ENCODE measurements at regions not wholly inside any gene's neighbourhood (a gene's known extent, or its start where the extent isn't known, plus 50 kb on each side); places are given as distances from the start of the nearest gene placed in this dataset.

DNA sequence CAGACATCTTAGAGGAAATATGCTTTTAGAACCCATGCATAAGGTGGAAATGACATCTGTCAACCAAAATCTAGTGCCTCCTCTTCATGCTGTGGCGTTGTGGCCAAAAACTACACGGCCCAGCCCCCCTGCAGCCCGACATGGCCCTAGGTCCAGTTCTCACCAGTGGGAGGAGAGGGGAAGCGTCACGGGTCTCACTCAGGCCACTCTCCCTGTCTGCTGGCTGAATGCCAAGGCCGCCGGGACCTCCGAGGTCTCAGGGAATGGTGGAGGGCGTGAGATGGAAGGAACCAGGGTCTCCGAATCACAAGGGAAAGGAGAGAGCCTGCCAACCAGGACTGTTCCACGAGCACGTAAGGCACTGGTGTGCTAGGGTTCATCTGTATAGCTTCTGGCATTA is 361.0 kb downstream of the ANAPC1 start:
- H2AK5ac ChIP-seq (ENCODE audit: low read depth, low read length) = peak overlapping the region; percentile 93

More for the DNA sequence above, 361.0 kb downstream of the ANAPC1 start:
- H3K4me2 ChIP-seq (ENCODE audit: low read depth, low read length) = no peak overlapping the region; the same call in 1 of the 2 replicates
- in situ Hi-C loops (cut with MboI; ENCODE audit: low sequenced_read_pairs) (no loop called here), dilution Hi-C loops (cut with HindIII; ENCODE audit: low sequenced_read_pairs, unreplicated experiment) (no loop called here), intact Hi-C loops (cut with micrococcal nuclease) (no loop called here)
- peak overlapping the region; percentile 78 for H3K4ac ChIP-seq (ENCODE audit: low read depth, low read length)
- no peak overlapping the region for H3K4me3 ChIP-seq (ENCODE audit: insufficient read depth, low read depth, low read length)
- H3K9me3 ChIP-seq (ENCODE audit: control insufficient read depth, insufficient read depth, low read length) = no peaks in the 10 kb centered on the region
- peak overlapping the region; percentile 42; the same call in 1 of the 2 replicates for H3K27ac ChIP-seq (ENCODE audit: insufficient read depth, low read length)
- no peaks in the 10 kb centered on the region; the same call in 1 of the 2 replicates for H4K20me1 ChIP-seq (ENCODE audit: insufficient read depth, low read length)
- CTCF ChIA-PET = no interaction called here
- peak overlapping the region; percentile 91; the same call in 2 of the 3 replicates for H2BK15ac ChIP-seq (ENCODE audit: low read depth, low read length)
- BruUV-seq (replicated peaks) = no TSS peak
- ATAC-seq (ENCODE audit: low read depth) = no peak
- H3K36me3 ChIP-seq (ENCODE audit: control insufficient read depth, insufficient read depth, low read length) = no peaks in the 10 kb centered on the region
- peak overlapping the region; percentile 62 for H2BK120ac ChIP-seq (ENCODE audit: low read depth, low read length)
- peaks cover 0 to 6% of the 10 kb centered on the region in 2 experiments; a peak in 1 of 4 replicates for H3K79me1 ChIP-seq (ENCODE audit: low read depth in 1 of 2, low read length in 2 of 2)
- H3K27me3 ChIP-seq (ENCODE audit: control insufficient read depth, insufficient read depth, low read length) = no peaks in the 10 kb centered on the region; the same call in 1 of the 2 replicates
- peak overlapping the region; percentile 86 for H4K91ac ChIP-seq (ENCODE audit: insufficient read depth, low read depth, low read length)
- no peak overlapping the region for H2AK9ac ChIP-seq (replicated peaks; ENCODE audit: low read depth, low read length, poor library complexity)
- peak overlapping the region; percentile 84 for H2BK20ac ChIP-seq (ENCODE audit: low read depth, low read length)
- peak overlapping the region; percentile 6 for H2BK5ac ChIP-seq (ENCODE audit: low read depth, low read length, poor library complexity, severe bottlenecking)
- peak overlapping the region; percentile 95 for H4K5ac ChIP-seq (ENCODE audit: low read depth, low read length)
- WGBS, 2 experiments (ENCODE audit: extremely low coverage in 2 of 2, insufficient read length in 1 of 2) = no CpG with 5 or more reads among the region's 12 CpGs
- H3K23ac ChIP-seq (ENCODE audit: low read depth, low read length) = peak overlapping the region; percentile 24; the same call in 1 of the 2 replicates
- H3K18ac ChIP-seq (ENCODE audit: low read depth, low read length) = peak overlapping the region; percentile 95
- TF ChIP-seq, protein P1, sequence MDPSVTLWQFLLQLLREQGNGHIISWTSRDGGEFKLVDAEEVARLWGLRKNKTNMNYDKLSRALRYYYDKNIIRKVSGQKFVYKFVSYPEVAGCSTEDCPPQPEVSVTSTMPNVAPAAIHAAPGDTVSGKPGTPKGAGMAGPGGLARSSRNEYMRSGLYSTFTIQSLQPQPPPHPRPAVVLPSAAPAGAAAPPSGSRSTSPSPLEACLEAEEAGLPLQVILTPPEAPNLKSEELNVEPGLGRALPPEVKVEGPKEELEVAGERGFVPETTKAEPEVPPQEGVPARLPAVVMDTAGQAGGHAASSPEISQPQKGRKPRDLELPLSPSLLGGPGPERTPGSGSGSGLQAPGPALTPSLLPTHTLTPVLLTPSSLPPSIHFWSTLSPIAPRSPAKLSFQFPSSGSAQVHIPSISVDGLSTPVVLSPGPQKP (IDR thresholded peaks at IDR 0.05; ENCODE audit: borderline replicate concordance, low read depth, low read length) = no peak
- no peak for TF ChIP-seq CHD1 (IDR thresholded peaks at IDR 0.05; ENCODE audit: low read depth, low read length)
- no peak for TF ChIP-seq RCOR1 (IDR thresholded peaks at IDR 0.05; ENCODE audit: insufficient replicate concordance, low read length)
- TF ChIP-seq, protein P2, sequence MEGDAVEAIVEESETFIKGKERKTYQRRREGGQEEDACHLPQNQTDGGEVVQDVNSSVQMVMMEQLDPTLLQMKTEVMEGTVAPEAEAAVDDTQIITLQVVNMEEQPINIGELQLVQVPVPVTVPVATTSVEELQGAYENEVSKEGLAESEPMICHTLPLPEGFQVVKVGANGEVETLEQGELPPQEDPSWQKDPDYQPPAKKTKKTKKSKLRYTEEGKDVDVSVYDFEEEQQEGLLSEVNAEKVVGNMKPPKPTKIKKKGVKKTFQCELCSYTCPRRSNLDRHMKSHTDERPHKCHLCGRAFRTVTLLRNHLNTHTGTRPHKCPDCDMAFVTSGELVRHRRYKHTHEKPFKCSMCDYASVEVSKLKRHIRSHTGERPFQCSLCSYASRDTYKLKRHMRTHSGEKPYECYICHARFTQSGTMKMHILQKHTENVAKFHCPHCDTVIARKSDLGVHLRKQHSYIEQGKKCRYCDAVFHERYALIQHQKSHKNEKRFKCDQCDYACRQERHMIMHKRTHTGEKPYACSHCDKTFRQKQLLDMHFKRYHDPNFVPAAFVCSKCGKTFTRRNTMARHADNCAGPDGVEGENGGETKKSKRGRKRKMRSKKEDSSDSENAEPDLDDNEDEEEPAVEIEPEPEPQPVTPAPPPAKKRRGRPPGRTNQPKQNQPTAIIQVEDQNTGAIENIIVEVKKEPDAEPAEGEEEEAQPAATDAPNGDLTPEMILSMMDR (conservative IDR thresholded peaks at IDR 0.05; ENCODE audit: low read depth, low read length) = no peak
- no peak for TF ChIP-seq RFX5 (IDR thresholded peaks at IDR 0.05; ENCODE audit: low read depth, low read length)
- TF ChIP-seq SMC3 (IDR thresholded peaks at IDR 0.05; ENCODE audit: low read depth, low read length) = no peak
- no peak for TF ChIP-seq BHLHE40 (IDR thresholded peaks at IDR 0.05; ENCODE audit: low read depth, low read length)
- no peak for TF ChIP-seq NFE2L2 (IDR thresholded peaks at IDR 0.05; ENCODE audit: low read depth, low read length)
- TF ChIP-seq MAFK (IDR thresholded peaks at IDR 0.05; ENCODE audit: low read depth, low read length) = no peak
- no peak for TF ChIP-seq FOS (IDR thresholded peaks at IDR 0.05; ENCODE audit: low read depth, low read length)
- TF ChIP-seq, protein P3, sequence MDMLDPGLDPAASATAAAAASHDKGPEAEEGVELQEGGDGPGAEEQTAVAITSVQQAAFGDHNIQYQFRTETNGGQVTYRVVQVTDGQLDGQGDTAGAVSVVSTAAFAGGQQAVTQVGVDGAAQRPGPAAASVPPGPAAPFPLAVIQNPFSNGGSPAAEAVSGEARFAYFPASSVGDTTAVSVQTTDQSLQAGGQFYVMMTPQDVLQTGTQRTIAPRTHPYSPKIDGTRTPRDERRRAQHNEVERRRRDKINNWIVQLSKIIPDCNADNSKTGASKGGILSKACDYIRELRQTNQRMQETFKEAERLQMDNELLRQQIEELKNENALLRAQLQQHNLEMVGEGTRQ (IDR thresholded peaks at IDR 0.05; ENCODE audit: low read depth, low read length) = no peak
- no peak for TF ChIP-seq CEBPB (IDR thresholded peaks at IDR 0.05; ENCODE audit: low read depth, low read length)
- TF ChIP-seq POLR2A (IDR thresholded peaks at IDR 0.05; ENCODE audit: low read depth, low read length) = no peak
- TF ChIP-seq MXI1 (IDR thresholded peaks at IDR 0.05; ENCODE audit: borderline replicate concordance, low read depth, low read length) = no peak
- H3K4me1 ChIP-seq (ENCODE audit: control insufficient read depth, insufficient read depth, low read length) = peaks cover 24% of the 10 kb centered on the region
- H3K9ac ChIP-seq (ENCODE audit: low read depth, low read length) = peak overlapping the region; percentile 19; the same call in 1 of the 2 replicates
- H4K8ac ChIP-seq (ENCODE audit: low read depth in 2 of 2, low read length in 2 of 2) = peak overlapping the region; percentile 66 to 69; a peak in 3 of 4 replicates
- DNase-seq = no peak
- no peak overlapping the region for H3K56ac ChIP-seq (ENCODE audit: extremely low read depth, insufficient read depth, low read length)
- H2AFZ ChIP-seq (replicated peaks; ENCODE audit: low read length, poor library complexity) = peak overlapping the region; percentile 26
- H3K14ac ChIP-seq (replicated peaks; ENCODE audit: low read depth, low read length) = peak overlapping the region; percentile 8; the same call in 1 of the 2 replicates
- POLR2A ChIA-PET (ENCODE audit: unreplicated experiment) = no interaction called here
- H3K9me1 ChIP-seq (ENCODE audit: insufficient read depth, low read length) = peaks cover 6% of the 10 kb centered on the region; the same call in 1 of the 2 replicates
